ENCODE measurements at regions not wholly inside any gene's neighbourhood (a gene's known extent, or its start where the extent isn't known, plus 50 kb on each side); places are given as distances from the start of the nearest gene placed in this dataset.

GRCh38 chr9:84138541-84138940 lies 157.9 kb downstream of the RMI1 start:
- H3K9me3 ChIP-seq = no peaks in the 10 kb centered on the region
- no peaks in the 10 kb centered on the region for H3K36me3 ChIP-seq
- H3K27ac ChIP-seq = no peak overlapping the region
- TF ChIP-seq POLR2A (IDR thresholded peaks at IDR 0.05) (no peak), CTCF (IDR thresholded peaks at IDR 0.05) (no peak)
- H3K4me3 ChIP-seq = no peak overlapping the region
- H3K27me3 ChIP-seq = peaks cover 2 to 29% of the 10 kb centered on the region in 2 donors
- intact Hi-C loops (cut with DNase I; ENCODE audit: low total_unique reads) = no loop called here
- DNase-seq = no peak
- peaks cover 0 to 6% of the 10 kb centered on the region in 2 donors for H3K4me1 ChIP-seq

- no peaks in the 10 kb centered on the region for H3K36me3 ChIP-seq
- intact Hi-C loops (cut with DNase I; ENCODE audit: low total_unique reads) = no loop called here
- H3K4me1 ChIP-seq = peaks cover 0 to 6% of the 10 kb centered on the region in 2 donors
- H3K27me3 ChIP-seq = peaks cover 2 to 29% of the 10 kb centered on the region in 2 donors
- no peak overlapping the region for H3K27ac ChIP-seq
- no peak overlapping the region for H3K4me3 ChIP-seq
- TF ChIP-seq POLR2A (IDR thresholded peaks at IDR 0.05) (no peak), CTCF (IDR thresholded peaks at IDR 0.05) (no peak)
- peak in 1 of 2 donors; percentile 26 for DNase-seq
- H3K9me3 ChIP-seq = no peaks in the 10 kb centered on the region
These were observed 158.9 kb downstream of the RMI1 start for GRCh38 chr9:84139296-84140070.

GRCh38 chr9:84140535-84141101 lies 160.0 kb downstream of the RMI1 start:
- no peak for DNase-seq
- TF ChIP-seq POLR2A (IDR thresholded peaks at IDR 0.05) = no peak
- no peak for TF ChIP-seq CTCF (IDR thresholded peaks at IDR 0.05)
- intact Hi-C loops (cut with DNase I; ENCODE audit: low total_unique reads) = no loop called here
- Histone ChIP-seq H3K4me1 (peaks cover 0 to 6% of the 10 kb centered on the region in 2 donors), H3K27me3 (peaks cover 2 to 29% of the 10 kb centered on the region in 2 donors), H3K9me3 (no peaks in the 10 kb centered on the region), H3K4me3 (peak overlapping the region; percentile 6 to 35), H3K36me3 (no peaks in the 10 kb centered on the region), H3K27ac (no peak overlapping the region)

GRCh38 chr9:84141741-84142370 lies 161.3 kb downstream of the RMI1 start:
- H3K27ac ChIP-seq = no peak overlapping the region
- DNase-seq = no peak
- H3K27me3 ChIP-seq = peaks cover 2 to 29% of the 10 kb centered on the region in 2 donors
- no peaks in the 10 kb centered on the region for H3K9me3 ChIP-seq
- intact Hi-C loops (cut with DNase I; ENCODE audit: low total_unique reads) = no loop called here
- TF ChIP-seq CTCF (IDR thresholded peaks at IDR 0.05) = no peak
- no peak for TF ChIP-seq POLR2A (IDR thresholded peaks at IDR 0.05)
- H3K4me1 ChIP-seq = peaks cover 0 to 6% of the 10 kb centered on the region in 2 donors
- no peak overlapping the region for H3K4me3 ChIP-seq
- no peaks in the 10 kb centered on the region for H3K36me3 ChIP-seq

- intact Hi-C loops (cut with DNase I; ENCODE audit: low total_unique reads) = no loop called here
- H3K36me3 ChIP-seq = no peaks in the 10 kb centered on the region
- H3K4me1 ChIP-seq = peaks cover 0 to 6% of the 10 kb centered on the region in 2 donors
- no peak overlapping the region for H3K4me3 ChIP-seq
- TF ChIP-seq CTCF (IDR thresholded peaks at IDR 0.05) (no peak), POLR2A (IDR thresholded peaks at IDR 0.05) (no peak)
- peaks cover 2 to 29% of the 10 kb centered on the region in 2 donors for H3K27me3 ChIP-seq
- no peak for DNase-seq
- H3K27ac ChIP-seq = no peak overlapping the region
- no peaks in the 10 kb centered on the region for H3K9me3 ChIP-seq
These were observed 164.4 kb downstream of the RMI1 start for GRCh38 chr9:84145031-84145430.

Data from uterus (tissue), 3 donors.